ENCODE measurements at regions not wholly inside any gene's neighbourhood (a gene's known extent, or its start where the extent isn't known, plus 50 kb on each side); places are given as distances from the start of the nearest gene placed in this dataset.
A peak's percentile ranks its signal among the peaks of the same experiment; 100 is the strongest.
"Not testable (repeated sequence)": the region's sequence is repeated elsewhere in the genome, so short reads cannot be mapped to it uniquely, and the experiment has no call there.

DNA sequence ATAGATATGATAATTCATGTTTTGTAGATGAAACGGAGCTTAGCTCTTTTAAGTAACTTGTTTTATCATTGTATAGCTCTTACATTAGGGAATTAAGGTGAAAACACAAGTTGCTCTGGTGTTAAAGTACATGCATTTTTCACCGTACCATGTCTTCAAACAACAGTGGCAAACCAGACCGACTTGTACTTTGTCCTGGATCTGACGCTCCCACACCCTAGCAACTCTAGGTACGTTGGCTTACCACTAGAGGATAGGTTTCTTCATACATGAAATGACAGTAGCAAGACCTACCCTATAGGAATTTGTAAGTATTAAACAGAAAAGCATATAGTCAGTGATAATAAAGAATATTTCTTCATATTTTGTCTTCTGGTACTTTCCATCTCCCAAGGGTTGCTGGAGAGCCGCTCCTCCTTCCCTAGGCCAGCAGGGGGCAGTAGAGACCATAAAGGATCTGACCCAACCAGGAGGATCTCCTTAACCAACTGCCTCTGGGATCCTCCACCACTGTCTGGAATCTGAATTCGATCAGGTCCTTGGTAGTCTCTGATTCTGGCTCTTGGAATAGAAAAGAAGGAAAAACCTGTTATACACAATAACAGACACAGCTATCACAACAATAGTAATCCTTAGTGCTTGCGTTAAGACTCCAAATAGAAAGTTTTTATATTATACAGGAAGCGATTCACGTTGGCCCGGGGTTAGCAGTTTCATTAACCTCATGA lies 136.7 kb downstream of the CAVIN4 start:
- peak; percentile 62 to 63 for DNase-seq

DNA sequence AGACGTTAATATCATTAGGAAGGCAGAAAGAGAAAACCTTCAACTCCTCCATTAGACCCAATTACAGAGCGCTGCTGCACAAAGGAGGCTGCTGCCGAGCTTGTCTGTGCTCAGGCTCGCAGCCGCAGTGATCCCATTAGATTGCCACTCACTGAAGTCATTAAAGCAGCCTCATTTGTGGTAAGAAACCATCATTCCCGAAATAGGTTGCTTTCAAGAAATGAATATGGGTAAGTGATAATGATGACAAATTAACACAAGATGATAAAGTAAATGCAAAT lies 137.2 kb downstream of the CAVIN4 start:
- DNase-seq = no peak

DNA sequence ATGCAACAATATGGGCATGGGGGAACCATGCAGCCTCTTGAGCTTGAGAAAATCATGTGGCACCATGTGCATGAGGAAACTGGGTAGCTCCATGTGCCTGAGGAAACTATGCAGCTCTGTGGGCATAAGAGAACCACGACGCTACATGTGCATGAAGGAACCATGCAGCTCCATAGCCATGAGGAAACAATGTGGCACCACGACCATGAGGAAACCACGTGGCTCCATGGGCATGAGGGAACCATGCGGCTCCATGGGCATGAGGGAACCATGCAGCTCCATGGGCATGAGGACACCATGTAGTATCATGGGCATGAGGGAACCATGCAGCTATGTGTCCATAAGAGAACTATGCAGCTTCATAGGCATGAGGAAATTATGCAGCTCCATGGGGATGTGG lies 140.8 kb downstream of the CAVIN4 start:
- DNase-seq = no peak

DNA sequence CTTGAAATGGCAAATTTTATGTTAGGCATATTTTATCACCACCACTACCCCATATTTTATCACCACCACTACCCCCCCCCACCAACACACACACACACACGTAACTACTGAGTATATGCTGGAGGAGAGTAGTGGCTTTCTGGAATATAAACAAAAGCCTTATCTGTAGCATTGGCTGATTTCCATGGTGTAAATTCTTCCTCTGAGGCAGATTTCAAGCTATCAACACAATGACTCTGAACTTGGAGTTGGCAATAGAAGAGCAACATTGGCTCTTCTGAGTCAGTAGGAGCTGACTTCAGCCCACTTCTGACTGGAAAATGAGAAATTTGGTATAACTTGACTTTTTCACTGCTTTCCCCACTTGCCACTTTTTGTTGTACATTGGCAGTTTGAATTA lies 143.0 kb downstream of the CAVIN4 start:
- DNase-seq = no peak

GRCh38 chr9:100724886-100725285 lies 147.0 kb downstream of the CAVIN4 start:
- DNase-seq = no peak

GRCh38 chr9:100725371-100725770 lies 147.5 kb downstream of the CAVIN4 start:
- no peak for DNase-seq

DNA sequence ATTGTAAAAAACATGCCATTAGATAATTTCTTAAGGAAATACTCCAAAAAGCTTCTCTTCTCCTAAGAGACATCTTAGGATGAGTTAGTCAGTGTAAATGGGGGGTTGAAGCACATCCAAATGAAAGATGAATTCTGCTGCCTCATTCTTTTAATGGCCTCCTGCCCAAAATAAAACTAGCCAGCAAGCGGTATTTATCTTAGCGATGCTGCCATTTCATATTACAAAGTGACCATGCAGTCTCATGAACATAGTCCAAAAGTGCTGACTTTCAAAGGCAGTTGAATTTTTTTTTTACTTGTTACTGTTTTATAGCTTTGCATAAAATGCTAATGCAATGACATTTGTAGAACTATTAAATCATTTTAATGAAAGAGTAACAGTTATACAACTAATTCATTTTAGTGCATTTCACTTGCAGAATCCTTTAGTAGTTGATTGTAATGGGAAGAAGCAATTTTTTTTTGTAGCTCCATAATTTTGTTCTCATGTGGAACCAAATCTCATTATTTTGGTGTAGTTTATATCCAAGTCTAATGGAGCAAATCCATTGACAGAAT lies 151.5 kb downstream of the CAVIN4 start:
- DNase-seq = no peak

GRCh38 chr9:100730086-100730485 lies 152.2 kb downstream of the CAVIN4 start:
- no peak for DNase-seq

- DNase-seq = no peak
Observed at GRCh38 chr9:100731038-100731556, 153.2 kb downstream of the CAVIN4 start.

DNA sequence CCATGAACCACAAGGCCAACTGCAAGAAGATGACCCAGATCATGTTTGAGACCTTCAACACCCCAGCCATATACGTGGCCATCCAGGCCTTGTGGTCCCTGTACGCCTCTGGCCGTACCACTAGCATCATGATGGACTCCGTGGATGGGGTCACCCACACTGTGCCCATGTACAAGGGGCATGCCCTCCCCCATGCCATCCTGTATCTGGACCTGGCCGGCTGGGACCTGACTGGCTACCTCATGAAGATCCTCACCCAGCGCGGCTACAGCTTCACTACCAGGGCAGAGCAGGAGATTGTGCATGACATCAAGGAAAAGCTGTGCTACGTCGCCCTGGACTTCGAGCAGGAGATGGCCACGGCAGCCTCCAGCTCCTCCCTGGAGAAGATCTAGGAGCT lies 153.7 kb downstream of the CAVIN4 start:
- no peak for DNase-seq

DNA sequence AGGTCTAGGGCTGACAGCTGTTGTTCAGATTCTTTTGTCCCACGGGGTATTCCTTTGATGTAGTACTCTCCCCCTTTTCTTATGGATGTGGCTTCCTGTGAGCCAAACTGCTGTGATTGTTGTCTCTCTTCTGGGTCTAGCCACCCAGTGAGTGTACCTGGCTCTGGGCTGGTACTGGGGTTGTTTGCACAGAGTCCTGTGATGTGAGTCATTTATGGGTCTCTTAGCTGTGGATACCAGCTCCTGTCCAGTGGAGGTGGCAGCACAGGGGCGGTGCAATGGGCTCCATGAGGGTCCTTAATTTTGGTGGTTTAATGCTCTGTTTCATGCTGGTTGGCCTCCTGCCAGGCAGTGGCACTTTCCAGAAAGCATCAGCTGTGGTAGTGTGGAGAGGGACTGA lies 161.3 kb downstream of the CAVIN4 start:
- DNase-seq = no peak

DNA sequence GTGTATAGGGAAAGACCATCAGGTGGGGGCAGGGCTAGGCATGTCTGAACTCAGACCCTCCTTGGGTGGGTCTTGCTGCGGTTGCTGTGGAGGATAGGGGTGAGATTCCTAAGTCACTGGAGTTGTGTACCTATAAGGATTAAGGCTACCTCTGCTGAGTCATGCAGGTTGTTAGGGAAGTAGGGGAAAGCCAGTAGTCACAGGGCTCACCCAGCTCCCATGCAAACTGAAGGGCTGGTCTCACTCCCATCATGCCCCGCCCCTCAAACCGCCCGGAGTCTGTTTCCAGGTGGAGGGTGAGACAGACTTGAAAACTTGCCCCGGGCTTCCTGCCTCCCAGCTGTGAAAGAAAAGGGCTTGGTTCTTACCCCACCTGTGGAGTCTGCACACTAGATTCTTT lies 161.8 kb downstream of the CAVIN4 start:
- no peak for DNase-seq

GRCh38 chr9:100748930-100749329 lies 171.1 kb downstream of the CAVIN4 start:
- DNase-seq = not testable (repeated sequence)

- no peak for DNase-seq
Observed at GRCh38 chr9:100756217-100756616, 178.3 kb downstream of the CAVIN4 start.

DNA sequence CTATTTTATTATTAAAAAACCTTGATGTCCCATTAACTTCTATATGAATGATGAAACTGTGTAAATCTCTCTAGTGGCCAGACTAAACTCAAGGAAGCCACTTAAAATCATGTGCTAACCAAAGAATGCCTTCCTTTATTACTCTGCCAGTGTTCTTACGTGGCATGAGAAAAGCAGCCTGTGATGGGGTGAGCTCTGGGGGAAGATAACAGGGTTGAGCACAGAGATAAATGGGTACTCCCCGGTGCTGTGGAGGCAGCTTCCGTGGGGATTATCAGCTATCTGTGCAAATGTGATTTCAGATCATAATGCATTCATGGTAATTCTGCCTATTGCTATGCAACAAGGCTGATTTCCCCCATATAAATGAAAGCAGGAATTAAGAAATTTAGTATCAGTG lies 181.3 kb downstream of the CAVIN4 start:
- DNase-seq = no peak

GRCh38 chr9:100761276-100761802 lies 183.5 kb downstream of the CAVIN4 start:
- DNase-seq = no peak

GRCh38 chr9:100774326-100774725 lies 196.4 kb downstream of the CAVIN4 start:
- DNase-seq = no peak

GRCh38 chr9:100774962-100775361 lies 197.1 kb downstream of the CAVIN4 start:
- DNase-seq = no peak

- DNase-seq = no peak
Observed at GRCh38 chr9:100775912-100776311, 198.0 kb downstream of the CAVIN4 start.

DNA sequence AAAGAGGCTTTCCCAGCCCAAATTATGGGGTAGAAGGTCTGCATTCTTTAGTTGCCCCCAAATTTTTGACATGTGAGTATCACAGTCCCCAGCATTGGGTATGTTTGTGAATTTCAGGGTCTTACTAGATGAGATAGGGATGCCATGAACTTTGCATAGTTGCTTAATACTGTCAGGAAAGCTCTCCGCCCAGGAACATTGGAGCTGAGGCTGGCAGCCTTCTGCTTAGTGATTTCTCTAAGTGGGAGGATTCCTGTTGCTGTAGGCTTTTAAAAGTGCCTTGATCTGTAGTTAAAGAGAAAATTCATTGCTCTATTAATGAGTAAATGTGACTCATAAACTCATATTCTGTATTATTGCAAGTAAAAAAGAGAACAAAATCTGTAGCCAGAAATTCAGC lies 206.9 kb downstream of the CAVIN4 start:
- DNase-seq = no peak

DNA sequence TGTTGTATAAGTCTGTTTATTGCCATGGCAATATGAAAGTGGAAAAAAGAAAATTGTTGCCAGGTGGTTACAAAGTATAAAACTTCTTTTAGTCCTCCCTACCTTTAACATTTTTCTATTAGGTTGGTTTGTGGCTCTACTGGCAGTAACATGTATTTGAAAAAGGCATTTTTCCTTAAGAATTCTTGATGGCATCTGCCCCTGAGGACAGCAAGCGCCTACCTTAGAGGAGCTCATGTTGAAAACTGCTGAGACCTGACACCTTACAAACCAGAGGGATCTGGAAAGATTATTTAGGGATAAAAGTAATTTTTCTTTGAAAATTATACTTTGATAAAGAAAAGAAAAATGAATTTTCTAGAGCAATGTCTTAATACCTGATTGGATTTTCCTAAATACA lies 208.1 kb downstream of the CAVIN4 start:
- DNase-seq = no peak

DNA sequence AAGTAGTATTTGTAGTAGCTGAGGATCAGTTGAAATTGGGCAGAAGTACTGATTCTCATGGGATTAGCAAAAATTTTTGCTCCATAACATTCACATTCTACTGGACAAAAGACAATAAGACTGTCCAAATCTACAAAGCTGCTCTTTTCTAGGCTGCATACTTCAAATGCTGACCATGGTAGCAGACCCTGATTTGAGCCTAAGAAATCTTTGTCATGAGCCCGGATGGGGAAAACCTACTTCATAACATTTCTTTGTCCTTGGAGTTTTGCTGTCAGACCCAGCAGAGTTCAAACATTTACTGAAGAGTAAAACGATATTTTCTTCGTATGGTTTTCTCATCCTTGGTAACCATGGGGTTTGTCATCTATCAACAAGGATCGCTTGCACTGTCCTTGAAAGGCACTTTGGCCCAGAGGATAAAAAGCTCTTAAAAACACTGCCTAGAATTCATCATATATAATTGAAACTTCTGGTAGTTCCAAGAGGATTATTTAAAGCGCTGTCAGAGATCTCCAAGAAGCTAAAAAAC lies 216.9 kb downstream of the CAVIN4 start:
- DNase-seq = no peak

GRCh38 chr9:100803956-100804355 lies 224.6 kb upstream of the PLPPR1 start:
- DNase-seq = no peak

GRCh38 chr9:100811643-100812042 lies 216.9 kb upstream of the PLPPR1 start:
- no peak for DNase-seq

DNA sequence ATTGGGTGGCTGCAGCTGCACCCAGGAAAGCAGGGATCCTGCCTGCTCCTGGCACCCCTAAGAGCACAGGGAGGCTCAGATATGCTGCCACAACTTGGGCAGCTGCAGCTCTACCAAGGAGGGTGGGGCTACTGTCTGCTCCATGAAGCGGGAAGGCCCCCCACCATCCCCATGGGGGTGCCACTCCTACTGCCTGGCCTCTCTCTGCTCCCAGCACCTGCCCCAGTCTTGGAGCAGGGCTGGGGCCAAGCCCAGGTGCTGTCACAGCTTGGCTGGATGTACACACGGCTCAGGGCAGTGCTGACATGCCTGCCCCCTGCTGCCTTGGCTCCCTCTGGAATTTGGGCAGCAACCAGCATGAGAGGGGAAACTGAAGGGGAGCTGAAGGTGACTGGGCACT lies 214.7 kb upstream of the PLPPR1 start:
- no peak for DNase-seq

All from activated T-cell treated with anti-CD3 and anti-CD28 coated beads, Interleukin-2, amount 50 U/mL, for 48 hours (primary cell).